HepG2 (cell line): ENCODE measurements at regions not wholly inside any gene's neighbourhood (a gene's known extent, or its start where the extent isn't known, plus 50 kb on each side); places are given as distances from the start of the nearest gene placed in this dataset.

Source experiments
- ATAC-seq: fragments of 200-7000 bp; cut with Tn5 transposase; 3 replicates; pipeline ENCODE4 v1.9.1; 2020; ENCODE audit warnings: mild to moderate bottlenecking, moderate library complexity
- BruUV-seq: library from RNA; stranded (reverse); fragments of 400-500 nt; replicated peaks from 2 replicates; lab custom pipeline; 2021; lab: Mats Ljungman, UMichigan
- CTCF ChIA-PET: fragments of 300-600 bp; formaldehyde crosslinking; extraction: SDS; loops from one replicate; lab custom pipeline; 2021; ENCODE audit warnings: low total read pairs, inconsistent platforms, low intra/inter-chr PET ratio; lab: Yijun Ruan, JAX
- POLR2A ChIA-PET: fragments of 350-600 bp; sonication (Branson Sonifier 250); formaldehyde crosslinking; loops from one replicate; lab custom pipeline; 2020; ENCODE audit warnings: antibody characterized with exemption, inconsistent platforms; lab: Yijun Ruan, JAX
- DNase-seq: peaks from one replicate; pipeline ENCODE4 v3.0.0-alpha.2; 2015; ENCODE audit warnings: low spot score
- FAIRE-seq: peaks from 3 replicates; lab custom pipeline; 2011; peaks lifted over from hg19 to GRCh38; lab: Jason Lieb, UNC
- H2AFZ ChIP-seq: one replicate; pipeline ENCODE4 v1.6.1; 2011; ENCODE audit warnings: low read length, inconsistent platforms
- H3K27ac ChIP-seq: fragments of 300-600 bp; 3 replicates; pipeline ENCODE4 v1.8.0; 2011; ENCODE audit warnings: mixed run types, mild to moderate bottlenecking, mixed read lengths, low read length, inconsistent platforms; ENCODE audit not compliant: insufficient read depth; ENCODE audit errors: extremely low read length
- H3K27me3 ChIP-seq, 2 experiments: fragments of 200-600 bp in 1 of 2; 2 replicates in 1 of 2; 3 replicates in 1 of 2; pipeline versions ENCODE4 v1.6.0 to v1.8.0; 2011; ENCODE audit warnings: low read length in 2 of 2, mild to moderate bottlenecking in 2 of 2, moderate library complexity in 2 of 2, inconsistent platforms in 1 of 2; ENCODE audit not compliant: insufficient read depth in 2 of 2, control insufficient read depth in 1 of 2
- H3K36me3 ChIP-seq, 2 experiments: fragments of 200-600 bp in 1 of 2; replicated peaks in 1 of 2; 2 replicates in 1 of 2; 3 replicates in 1 of 2; pipeline versions ENCODE4 v1.5.1 to v1.8.0; 2011; ENCODE audit warnings: low read length in 2 of 2, inconsistent platforms in 1 of 2; ENCODE audit not compliant: insufficient read depth in 2 of 2, control insufficient read depth in 1 of 2
- H3K4me1 ChIP-seq: 2 replicates; pipeline ENCODE4 v1.5.1; 2012; ENCODE audit warnings: low read length, inconsistent platforms; ENCODE audit not compliant: insufficient read depth
- H3K4me2 ChIP-seq: 2 replicates; pipeline ENCODE4 v1.6.0; 2011; ENCODE audit warnings: low read depth, low read length, inconsistent platforms
- H3K4me3 ChIP-seq, 3 experiments: fragments of 200-600 bp in 1 of 3; sonication (generic), shearing (Covaris generic) in 1 of 3; replicated peaks in 1 of 3; 2 replicates each; pipeline ENCODE4 v1.5.1; 2011 to 2016; ENCODE audit warnings: low read length in 3 of 3, inconsistent platforms in 2 of 3, low read depth in 2 of 3, mild to moderate bottlenecking in 2 of 3, control low read depth in 1 of 3, mixed read lengths in 1 of 3; ENCODE audit not compliant: insufficient read depth in 1 of 3
- H3K79me2 ChIP-seq: one replicate; pipeline ENCODE4 v1.6.1; 2011; ENCODE audit warnings: low read length, inconsistent platforms; ENCODE audit not compliant: insufficient read depth
- H3K9ac ChIP-seq: 2 replicates; pipeline ENCODE4 v1.6.0; 2011; ENCODE audit warnings: mild to moderate bottlenecking, low read depth, low read length, inconsistent platforms; ENCODE audit not compliant: insufficient read depth
- H3K9me3 ChIP-seq: 2 replicates; pipeline ENCODE4 v1.5.1; 2012; ENCODE audit warnings: mild to moderate bottlenecking, low read length
- H4K20me1 ChIP-seq: 2 replicates; pipeline ENCODE4 v1.6.0; 2011; ENCODE audit warnings: inconsistent platforms, mild to moderate bottlenecking, low read length, moderate library complexity; ENCODE audit not compliant: insufficient read depth
- ATF1 ChIP-seq: IDR thresholded peaks from 2 replicates; pipeline ENCODE4 v1.6.1; 2016; ENCODE audit warnings: mild to moderate bottlenecking, control low read depth
- CCDC6 ChIP-seq: sonication (generic); formaldehyde crosslinking; IDR thresholded peaks from 2 replicates; pipeline ENCODE4 v1.8.1; 2022; ENCODE audit warnings: mild to moderate bottlenecking, missing genetic modification reagents, moderate library complexity
- ELF1 ChIP-seq: sonication (generic); formaldehyde crosslinking; IDR thresholded peaks from 2 replicates; pipeline ENCODE4 v1.4.0; 2020; ENCODE audit warnings: missing genetic modification reagents
- GZF1 ChIP-seq: sonication (generic); formaldehyde crosslinking; IDR thresholded peaks from 2 replicates; pipeline ENCODE4 v1.5.1; 2020; ENCODE audit warnings: mild to moderate bottlenecking, missing genetic modification reagents
- MYNN ChIP-seq: sonication (generic); formaldehyde crosslinking; IDR thresholded peaks from 2 replicates; pipeline ENCODE4 v1.4.0; 2020; ENCODE audit warnings: mild to moderate bottlenecking, low read depth, missing genetic modification reagents
- NFYB ChIP-seq: sonication (generic); formaldehyde crosslinking; IDR thresholded peaks from 2 replicates; pipeline ENCODE4 v1.4.0; 2020; ENCODE audit warnings: missing genetic modification reagents
- PHF20 ChIP-seq: sonication (generic); formaldehyde crosslinking; IDR thresholded peaks from 2 replicates; pipeline ENCODE4 v1.5.0; 2020; ENCODE audit warnings: mild to moderate bottlenecking, missing genetic modification reagents
- RBM39 ChIP-seq: fragments of 200-400 bp; formaldehyde crosslinking; IDR thresholded peaks from one replicate; pipeline ENCODE4 v1.6.1; 2018; ENCODE audit warnings: antibody characterized with exemption, mild to moderate bottlenecking, low read depth, low read length; ENCODE audit not compliant: poor library complexity, severe bottlenecking
- TCF12 ChIP-seq, 2 experiments: fragments of 450-650 bp in 1 of 2; sonication (generic) in 1 of 2; formaldehyde crosslinking in 1 of 2; IDR thresholded peaks; 2 replicates each; pipeline versions ENCODE4 v1.6.1 to v1.8.0; 2017 to 2022; ENCODE audit warnings: antibody characterized with exemption in 1 of 2, mild to moderate bottlenecking in 1 of 2, missing genetic modification reagents in 1 of 2, moderate library complexity in 1 of 2
- ZNF12 ChIP-seq: sonication (generic); formaldehyde crosslinking; IDR thresholded peaks from 2 replicates; pipeline ENCODE4 v1.5.0; 2020; ENCODE audit warnings: missing genetic modification reagents
- ZNF224 ChIP-seq: sonication (generic); formaldehyde crosslinking; IDR thresholded peaks from 2 replicates; pipeline ENCODE4 v1.5.0; 2020; ENCODE audit warnings: mild to moderate bottlenecking, missing genetic modification reagents
- ZNF557 ChIP-seq: sonication (generic); formaldehyde crosslinking; IDR thresholded peaks from 2 replicates; pipeline ENCODE4 v1.4.0; 2020; ENCODE audit warnings: missing genetic modification reagents
- ZNF619 ChIP-seq: sonication (generic); formaldehyde crosslinking; IDR thresholded peaks from 2 replicates; pipeline ENCODE4 v1.4.0; 2020; ENCODE audit warnings: mild to moderate bottlenecking, missing genetic modification reagents
- WGBS: methylation state at CpG from one replicate; pipeline ENCODE4 v1.1.6; 2017; ENCODE audit warnings: low lambda C conversion rate; 5-methylcytosine and 5-hydroxymethylcytosine counted together
- in situ Hi-C: cut with HindIII; loops from 2 replicates; pipeline ENCODE4 v1.10.0; 2017; ENCODE audit warnings: low pct_unique_long_range_greater_than_20kb; ENCODE audit not compliant: extremely low pct_ligation_motif_present
- intact Hi-C: fragments of 100-400 bp; cut with micrococcal nuclease; formaldehyde crosslinking; loops from one replicate; pipeline ENCODE4 v1.10.0; 2022; ENCODE audit not compliant: unreplicated experiment
- TF ChIP-seq, protein P1 (sequence below): sonication (generic); formaldehyde crosslinking; IDR thresholded peaks from 2 replicates; pipeline ENCODE4 v1.5.1; 2020; ENCODE audit warnings: missing genetic modification reagents, mild to moderate bottlenecking, borderline replicate concordance
- TF ChIP-seq, protein P2 (sequence below): sonication (generic); formaldehyde crosslinking; IDR thresholded peaks from 2 replicates; pipeline ENCODE4 v1.4.0; 2020; ENCODE audit warnings: missing genetic modification reagents, borderline replicate concordance

DNA sequence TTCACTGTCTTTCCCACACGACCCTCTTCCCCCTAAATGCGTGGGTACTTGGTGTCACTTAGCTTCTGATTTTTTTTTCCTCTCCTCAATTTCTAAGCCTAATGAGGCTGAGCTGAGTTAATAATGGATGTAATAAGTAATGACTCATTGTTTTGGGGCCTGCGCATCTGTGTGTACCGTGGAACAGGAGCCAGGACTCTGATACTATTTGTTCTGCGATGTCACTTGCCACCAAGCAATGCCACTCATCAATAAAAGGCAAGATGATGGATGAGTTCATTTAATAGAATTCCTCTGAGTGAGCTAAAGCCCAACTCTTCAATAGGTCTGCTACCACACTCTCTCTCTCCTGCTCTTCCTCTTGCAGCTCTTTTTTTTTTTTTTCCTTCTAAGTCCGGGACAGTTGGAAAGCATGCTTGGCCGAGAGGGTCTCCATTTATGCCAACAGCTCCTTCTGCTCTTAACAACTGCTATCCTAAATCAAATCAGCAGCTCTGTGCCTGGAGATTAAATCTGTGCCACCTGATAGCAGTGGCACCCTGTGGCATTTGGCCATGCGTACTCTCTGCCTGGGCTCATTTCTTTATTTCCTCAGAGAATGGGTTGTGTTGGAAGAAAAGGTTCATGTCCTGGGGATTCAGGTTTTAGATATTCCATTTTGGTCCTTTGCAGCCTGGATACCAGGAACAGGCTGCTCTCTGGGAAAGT is 1284.2 kb upstream of the PIK3C3 start (continued):
- TF ChIP-seq, protein P1, sequence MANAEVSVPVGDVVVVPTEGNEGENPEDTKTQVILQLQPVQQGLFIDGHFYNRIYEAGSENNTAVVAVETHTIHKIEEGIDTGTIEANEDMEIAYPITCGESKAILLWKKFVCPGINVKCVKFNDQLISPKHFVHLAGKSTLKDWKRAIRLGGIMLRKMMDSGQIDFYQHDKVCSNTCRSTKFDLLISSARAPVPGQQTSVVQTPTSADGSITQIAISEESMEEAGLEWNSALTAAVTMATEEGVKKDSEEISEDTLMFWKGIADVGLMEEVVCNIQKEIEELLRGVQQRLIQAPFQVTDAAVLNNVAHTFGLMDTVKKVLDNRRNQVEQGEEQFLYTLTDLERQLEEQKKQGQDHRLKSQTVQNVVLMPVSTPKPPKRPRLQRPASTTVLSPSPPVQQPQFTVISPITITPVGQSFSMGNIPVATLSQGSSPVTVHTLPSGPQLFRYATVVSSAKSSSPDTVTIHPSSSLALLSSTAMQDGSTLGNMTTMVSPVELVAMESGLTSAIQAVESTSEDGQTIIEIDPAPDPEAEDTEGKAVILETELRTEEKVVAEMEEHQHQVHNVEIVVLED (CRISPR knock-in tag): no peak

DNA sequence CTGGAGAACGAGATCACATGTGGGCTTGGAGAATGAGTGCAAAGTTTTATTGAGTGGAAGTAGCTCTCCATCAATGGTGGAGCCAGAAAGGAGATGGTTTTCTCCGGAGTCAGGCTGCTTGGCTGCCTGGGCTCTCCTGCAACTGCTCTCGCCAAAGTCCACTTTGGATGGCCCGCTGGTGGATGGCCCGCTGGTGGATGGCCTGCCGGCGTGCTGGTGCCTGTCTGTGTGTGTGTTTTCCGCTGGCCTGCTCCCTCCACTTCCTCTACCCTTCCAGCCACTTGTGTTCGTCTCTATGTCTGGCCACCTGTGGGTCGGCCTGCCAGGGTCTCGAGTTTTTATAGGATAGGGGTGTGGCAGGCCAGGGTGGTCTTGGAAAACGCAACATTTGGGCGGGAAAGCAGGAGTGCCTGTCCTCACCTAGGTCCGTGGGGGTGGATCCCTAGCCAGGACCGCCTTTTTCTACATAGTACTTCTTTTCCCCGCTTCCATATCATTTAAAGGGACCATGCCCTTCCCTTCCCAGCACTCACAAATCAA is 1292.1 kb upstream of the PIK3C3 start:
- no peak for FAIRE-seq
- no peak overlapping the region for H3K27ac ChIP-seq
- CTCF ChIA-PET: no interaction called here
- in situ Hi-C loops (no loop called here), intact Hi-C loops (no loop called here)
- no peak overlapping the region for H3K4me3 ChIP-seq
- H2AFZ ChIP-seq: no peak overlapping the region
- H3K9me3 ChIP-seq: no peaks in the 10 kb centered on the region
- H3K4me1 ChIP-seq: no peaks in the 10 kb centered on the region
- H3K27me3 ChIP-seq: no peaks in the 10 kb centered on the region
- POLR2A ChIA-PET: no interaction called here
- H3K9ac ChIP-seq: no peak overlapping the region
- H4K20me1 ChIP-seq: no peaks in the 10 kb centered on the region
- H3K79me2 ChIP-seq: no peaks in the 10 kb centered on the region
- ATAC-seq: no peak
- no peak overlapping the region for H3K4me2 ChIP-seq
- TF ChIP-seq PHF20 (CRISPR knock-in tag) (no peak), MYNN (no peak), ZNF224 (CRISPR knock-in tag) (no peak)
- no TSS peak for BruUV-seq
- H3K36me3 ChIP-seq: no peaks in the 10 kb centered on the region
- DNase-seq: no peak
- WGBS: 18% methylated on average over 8 of the region's 16 CpGs

DNA sequence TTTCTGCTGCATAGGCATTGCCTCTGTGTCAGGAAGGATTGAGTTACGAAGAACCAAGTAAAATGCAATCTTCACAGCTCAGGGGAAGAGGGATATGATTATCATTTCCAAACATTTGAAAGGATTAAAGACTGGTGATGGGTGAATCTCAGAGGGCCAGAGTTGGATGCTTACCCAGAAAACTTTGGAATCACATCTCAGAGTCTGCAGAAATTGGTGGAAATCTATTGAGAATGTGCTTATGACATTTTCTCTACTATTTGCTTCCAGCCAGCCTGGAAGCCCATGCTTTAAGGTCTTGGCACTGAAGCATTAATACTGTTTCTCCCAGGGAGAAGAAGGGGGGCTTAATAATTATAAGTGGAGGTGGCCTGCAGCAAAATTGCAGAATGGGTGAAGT is 1301.4 kb upstream of the PIK3C3 start:
- Histone ChIP-seq H2AFZ (no peak overlapping the region), H3K79me2 (no peaks in the 10 kb centered on the region), H3K9me3 (no peaks in the 10 kb centered on the region), H3K27me3 (no peaks in the 10 kb centered on the region), H4K20me1 (no peaks in the 10 kb centered on the region), H3K36me3 (no peaks in the 10 kb centered on the region), H3K9ac (no peak overlapping the region), H3K4me2 (no peak overlapping the region), H3K27ac (no peak overlapping the region), H3K4me3 (no peak overlapping the region), H3K4me1 (no peaks in the 10 kb centered on the region)
- 0% methylated on average over 1 of the region's 1 CpG for WGBS
- no peak for ATAC-seq
- in situ Hi-C loops: no loop called here
- ChIA-PET POLR2A (no interaction called here), CTCF (no interaction called here)
- intact Hi-C loops: no loop called here
- DNase-seq: no peak
- no peak for FAIRE-seq
- no TSS peak for BruUV-seq
- TF ChIP-seq NFYB (CRISPR knock-in tag) (no peak), ATF1 (no peak), RBM39 (no peak), CCDC6 (CRISPR knock-in tag) (no peak), GZF1 (CRISPR knock-in tag) (no peak), ZNF12 (CRISPR knock-in tag) (no peak), ELF1 (CRISPR knock-in tag) (no peak), TCF12 (IDR thresholded peaks at IDR 0.05) (no peak), TCF12 (CRISPR knock-in tag; IDR thresholded peaks at IDR 0.05) (no peak), ZNF619 (CRISPR knock-in tag) (no peak), ZNF557 (CRISPR knock-in tag) (no peak)
- TF ChIP-seq, protein P2, sequence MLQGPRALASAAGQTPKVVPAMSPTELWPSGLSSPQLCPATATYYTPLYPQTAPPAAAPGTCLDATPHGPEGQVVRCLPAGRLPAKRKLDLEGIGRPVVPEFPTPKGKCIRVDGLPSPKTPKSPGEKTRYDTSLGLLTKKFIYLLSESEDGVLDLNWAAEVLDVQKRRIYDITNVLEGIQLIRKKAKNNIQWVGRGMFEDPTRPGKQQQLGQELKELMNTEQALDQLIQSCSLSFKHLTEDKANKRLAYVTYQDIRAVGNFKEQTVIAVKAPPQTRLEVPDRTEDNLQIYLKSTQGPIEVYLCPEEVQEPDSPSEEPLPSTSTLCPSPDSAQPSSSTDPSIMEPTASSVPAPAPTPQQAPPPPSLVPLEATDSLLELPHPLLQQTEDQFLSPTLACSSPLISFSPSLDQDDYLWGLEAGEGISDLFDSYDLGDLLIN (CRISPR knock-in tag): no peak
